ENCODE measurements at regions not wholly inside any gene's neighbourhood (a gene's known extent, or its start where the extent isn't known, plus 50 kb on each side); places are given as distances from the start of the nearest gene placed in this dataset.

- peaks cover 0 to 3% (median 0%) of the 10 kb centered on the region in 5 donors for H3K27me3 Mint-ChIP-seq
- no peaks in the 10 kb centered on the region for H3K4me1 ChIP-seq (ENCODE audit: control insufficient read depth in 2 of 2, insufficient read depth in 2 of 2, low read length in 2 of 2)
- no peak overlapping the region for H3K4me3 Mint-ChIP-seq
- ChIA-PET POLR2A (no interaction called here), CTCF (no interaction called here)
- intact Hi-C loops (cut with micrococcal nuclease): no loop called here
- ATAC-seq (no peak), DNase-seq (no peak)
- H3K9me3 ChIP-seq (ENCODE audit: control insufficient read depth in 2 of 3, low read length in 3 of 3): no peaks in the 10 kb centered on the region
- no peaks in the 10 kb centered on the region for H3K36me3 Mint-ChIP-seq
- peaks cover 0 to 4% (median 0%) of the 10 kb centered on the region in 11 donors for H3K9me3 Mint-ChIP-seq
- no peaks in the 10 kb centered on the region for H3K36me3 ChIP-seq (ENCODE audit: control insufficient read depth in 2 of 3, insufficient read depth in 3 of 3, low read length in 3 of 3)
- no peak overlapping the region for H3K27ac ChIP-seq (ENCODE audit: low read depth, low read length)
- H3K27me3 ChIP-seq (ENCODE audit: control insufficient read depth in 2 of 2, insufficient read depth in 2 of 2, low read length in 2 of 2): no peaks in the 10 kb centered on the region
- no peak overlapping the region for H3K27ac Mint-ChIP-seq
- no peaks in the 10 kb centered on the region for H3K4me1 Mint-ChIP-seq
- no peak overlapping the region for H3K4me3 ChIP-seq (ENCODE audit: low read length)
Observed at GRCh38 chr4:20512985-20513384, 187.3 kb upstream of the PACRGL start.

- Mint-ChIP-seq H3K27me3 (no peaks in the 10 kb centered on the region), H3K9me3 (peaks cover 0 to 3% (median 0%) of the 10 kb centered on the region in 11 donors), H3K4me3 (no peak overlapping the region), H3K27ac (no peak overlapping the region), H3K36me3 (no peaks in the 10 kb centered on the region), H3K4me1 (no peaks in the 10 kb centered on the region)
- H3K27ac ChIP-seq (ENCODE audit: low read depth, low read length): no peak overlapping the region
- no peaks in the 10 kb centered on the region for H3K4me1 ChIP-seq (ENCODE audit: control insufficient read depth in 2 of 2, insufficient read depth in 2 of 2, low read length in 2 of 2)
- no peak overlapping the region for H3K4me3 ChIP-seq (ENCODE audit: low read length)
- ATAC-seq (no peak), DNase-seq (no peak)
- H3K36me3 ChIP-seq (ENCODE audit: control insufficient read depth in 2 of 3, insufficient read depth in 3 of 3, low read length in 3 of 3): no peaks in the 10 kb centered on the region
- ChIA-PET POLR2A (no interaction called here), CTCF (no interaction called here)
- no peaks in the 10 kb centered on the region for H3K27me3 ChIP-seq (ENCODE audit: control insufficient read depth in 2 of 2, insufficient read depth in 2 of 2, low read length in 2 of 2)
- intact Hi-C loops (cut with micrococcal nuclease): no loop called here
- H3K9me3 ChIP-seq (ENCODE audit: control insufficient read depth in 2 of 3, low read length in 3 of 3): no peaks in the 10 kb centered on the region
Observed at GRCh38 chr4:20520901-20521300, 179.4 kb upstream of the PACRGL start.

- Mint-ChIP-seq H3K36me3 (no peaks in the 10 kb centered on the region), H3K27ac (no peak overlapping the region), H3K4me3 (no peak overlapping the region), H3K4me1 (no peaks in the 10 kb centered on the region), H3K9me3 (peaks cover 0 to 3% (median 0%) of the 10 kb centered on the region in 11 donors), H3K27me3 (peaks cover 0 to 8% (median 0%) of the 10 kb centered on the region in 5 donors)
- Histone ChIP-seq H3K36me3 (ENCODE audit: control insufficient read depth in 2 of 3, insufficient read depth in 3 of 3, low read length in 3 of 3) (no peaks in the 10 kb centered on the region), H3K4me3 (ENCODE audit: low read length) (no peak overlapping the region), H3K27ac (ENCODE audit: low read depth, low read length) (no peak overlapping the region), H3K4me1 (ENCODE audit: control insufficient read depth in 2 of 2, insufficient read depth in 2 of 2, low read length in 2 of 2) (no peaks in the 10 kb centered on the region), H3K27me3 (ENCODE audit: control insufficient read depth in 2 of 2, insufficient read depth in 2 of 2, low read length in 2 of 2) (no peaks in the 10 kb centered on the region), H3K9me3 (ENCODE audit: control insufficient read depth in 2 of 3, low read length in 3 of 3) (no peaks in the 10 kb centered on the region)
- ATAC-seq (no peak), DNase-seq (no peak)
- ChIA-PET POLR2A (no interaction called here), CTCF (no interaction called here)
- intact Hi-C loops (cut with micrococcal nuclease): no loop called here
Observed at GRCh38 chr4:20528508-20528907, 171.8 kb upstream of the PACRGL start.

- no peak for DNase-seq
- Histone ChIP-seq H3K36me3 (ENCODE audit: control insufficient read depth in 2 of 3, insufficient read depth in 3 of 3, low read length in 3 of 3) (no peaks in the 10 kb centered on the region), H3K27me3 (ENCODE audit: control insufficient read depth in 2 of 2, insufficient read depth in 2 of 2, low read length in 2 of 2) (no peaks in the 10 kb centered on the region), H3K9me3 (ENCODE audit: control insufficient read depth in 2 of 3, low read length in 3 of 3) (no peaks in the 10 kb centered on the region), H3K4me1 (ENCODE audit: control insufficient read depth in 2 of 2, insufficient read depth in 2 of 2, low read length in 2 of 2) (no peaks in the 10 kb centered on the region), H3K4me3 (ENCODE audit: low read length) (no peak overlapping the region), H3K27ac (ENCODE audit: low read depth, low read length) (no peak overlapping the region)
- Mint-ChIP-seq H3K9me3 (peaks cover 0 to 2% (median 0%) of the 10 kb centered on the region in 11 donors), H3K36me3 (no peaks in the 10 kb centered on the region), H3K27me3 (peaks cover 0 to 8% (median 0%) of the 10 kb centered on the region in 5 donors), H3K27ac (no peak overlapping the region), H3K4me1 (no peaks in the 10 kb centered on the region), H3K4me3 (no peak overlapping the region)
- intact Hi-C loops (cut with micrococcal nuclease): no loop called here
- ChIA-PET POLR2A (no interaction called here), CTCF (no interaction called here)
- no peak for ATAC-seq
Observed at GRCh38 chr4:20529691-20530090, 170.6 kb upstream of the PACRGL start.

- no peak for ATAC-seq
- H3K27ac Mint-ChIP-seq: no peak overlapping the region
- H3K4me1 ChIP-seq (ENCODE audit: control insufficient read depth in 2 of 2, insufficient read depth in 2 of 2, low read length in 2 of 2): no peaks in the 10 kb centered on the region
- CTCF ChIA-PET: no interaction called here
- H3K9me3 ChIP-seq (ENCODE audit: control insufficient read depth in 2 of 3, low read length in 3 of 3): no peaks in the 10 kb centered on the region
- no peaks in the 10 kb centered on the region for H3K36me3 Mint-ChIP-seq
- POLR2A ChIA-PET: no interaction called here
- H3K4me3 Mint-ChIP-seq: no peak overlapping the region
- intact Hi-C loops (cut with micrococcal nuclease): no loop called here
- no peak overlapping the region for H3K4me3 ChIP-seq (ENCODE audit: low read length)
- no peak for DNase-seq
- H3K4me1 Mint-ChIP-seq: no peaks in the 10 kb centered on the region
- H3K27me3 Mint-ChIP-seq: peaks cover 0 to 8% (median 0%) of the 10 kb centered on the region in 5 donors
- no peak overlapping the region for H3K27ac ChIP-seq (ENCODE audit: low read depth, low read length)
- H3K27me3 ChIP-seq (ENCODE audit: control insufficient read depth in 2 of 2, insufficient read depth in 2 of 2, low read length in 2 of 2): no peaks in the 10 kb centered on the region
- H3K9me3 Mint-ChIP-seq: peaks cover 0 to 2% (median 0%) of the 10 kb centered on the region in 11 donors
- no peaks in the 10 kb centered on the region for H3K36me3 ChIP-seq (ENCODE audit: control insufficient read depth in 2 of 3, insufficient read depth in 3 of 3, low read length in 3 of 3)
Observed at GRCh38 chr4:20532116-20532790, 168.0 kb upstream of the PACRGL start.

GRCh38 chr4:20532871-20533870, 167.1 kb upstream of the PACRGL start:
- DNase-seq (no peak), ATAC-seq (no peak)
- peaks cover 0 to 2% (median 0%) of the 10 kb centered on the region in 11 donors for H3K9me3 Mint-ChIP-seq
- POLR2A ChIA-PET: no interaction called here
- Histone ChIP-seq H3K36me3 (ENCODE audit: control insufficient read depth in 2 of 3, insufficient read depth in 3 of 3, low read length in 3 of 3) (no peaks in the 10 kb centered on the region), H3K27ac (ENCODE audit: low read depth, low read length) (no peak overlapping the region), H3K4me1 (ENCODE audit: control insufficient read depth in 2 of 2, insufficient read depth in 2 of 2, low read length in 2 of 2) (no peaks in the 10 kb centered on the region), H3K4me3 (ENCODE audit: low read length) (no peak overlapping the region), H3K27me3 (ENCODE audit: control insufficient read depth in 2 of 2, insufficient read depth in 2 of 2, low read length in 2 of 2) (no peaks in the 10 kb centered on the region), H3K9me3 (ENCODE audit: control insufficient read depth in 2 of 3, low read length in 3 of 3) (no peaks in the 10 kb centered on the region)
- H3K27ac Mint-ChIP-seq: no peak overlapping the region
- no peaks in the 10 kb centered on the region for H3K36me3 Mint-ChIP-seq
- no peak overlapping the region for H3K4me3 Mint-ChIP-seq
- H3K27me3 Mint-ChIP-seq: peaks cover 0 to 4% (median 0%) of the 10 kb centered on the region in 5 donors
- CTCF ChIA-PET: no interaction called here
- intact Hi-C loops (cut with micrococcal nuclease): no loop called here
- H3K4me1 Mint-ChIP-seq: no peaks in the 10 kb centered on the region

All from naive thymus-derived CD4-positive, alpha-beta T cell (primary cell).